A673 (cell line): ENCODE measurements at regions not wholly inside any gene's neighbourhood (a gene's known extent, or its start where the extent isn't known, plus 50 kb on each side); places are given as distances from the start of the nearest gene placed in this dataset.

Experiments
- BruUV-seq: library from RNA; stranded (reverse); fragments of 400-500 nt; replicated peaks from 2 replicates; lab custom pipeline; 2021; lab: Mats Ljungman, UMichigan
- CTCF ChIA-PET: fragments of 300-600 bp; sonication (Branson Sonifier 250); formaldehyde crosslinking; loops from one replicate; lab custom pipeline; 2022; ENCODE audit warnings: antibody characterized with exemption; lab: Charles Lee
- POLR2A ChIA-PET: fragments of 300-600 bp; sonication (Branson Sonifier 250); formaldehyde crosslinking; loops from one replicate; lab custom pipeline; 2022; ENCODE audit warnings: antibody characterized with exemption; ENCODE audit not compliant: low non-redundant PET; lab: Charles Lee
- DNase-seq: peaks from one replicate; pipeline ENCODE4 v3.0.0-alpha.2; 2015; ENCODE audit warnings: low spot score
- H3K27ac ChIP-seq: fragments of 200-600 bp; sonication (generic); 2 replicates; pipeline ENCODE4 v1.5.1; 2016; ENCODE audit warnings: mixed run types, low read depth, mild to moderate bottlenecking, mixed read lengths, antibody characterized with exemption, low read length; ENCODE audit not compliant: poor library complexity, severe bottlenecking
- H3K27me3 ChIP-seq: fragments of 200-600 bp; sonication (generic); replicated peaks from 2 replicates; pipeline ENCODE4 v1.6.1; 2017; ENCODE audit warnings: mixed run types, low read depth, mild to moderate bottlenecking, mixed read lengths, antibody characterized with exemption, low read length; ENCODE audit not compliant: insufficient read depth, poor library complexity
- H3K36me3 ChIP-seq: fragments of 200-600 bp; sonication (generic); 2 replicates; pipeline ENCODE4 v1.6.1; 2016; ENCODE audit warnings: mixed run types, mild to moderate bottlenecking, mixed read lengths, antibody characterized with exemption, low read length; ENCODE audit not compliant: insufficient read depth, poor library complexity, severe bottlenecking
- H3K4me1 ChIP-seq: fragments of 200-600 bp; sonication (generic); 2 replicates; pipeline ENCODE4 v1.6.1; 2017; ENCODE audit warnings: mixed run types, mild to moderate bottlenecking, mixed read lengths, antibody characterized with exemption, low read length; ENCODE audit not compliant: insufficient read depth, poor library complexity, severe bottlenecking
- H3K4me3 ChIP-seq: fragments of 200-600 bp; sonication (generic); 2 replicates; pipeline ENCODE4 v1.5.1; 2016; ENCODE audit warnings: low read depth, mixed run types, mild to moderate bottlenecking, mixed read lengths, low read length; ENCODE audit not compliant: poor library complexity, severe bottlenecking
- H3K9me3 ChIP-seq: fragments of 200-600 bp; sonication (generic); 2 replicates; pipeline ENCODE4 v1.6.1; 2016; ENCODE audit warnings: mixed run types, low read depth, mild to moderate bottlenecking, mixed read lengths, antibody characterized with exemption, low read length; ENCODE audit not compliant: poor library complexity, severe bottlenecking
- CTCF ChIP-seq: fragments of 300-800, 200-600 bp; sonication (generic); conservative IDR thresholded peaks from 2 replicates; pipeline ENCODE4 v1.5.1; 2017; ENCODE audit warnings: low read depth, mild to moderate bottlenecking, antibody characterized with exemption, low read length, moderate library complexity, mixed read lengths
- EZH2 ChIP-seq: fragments of 200-600 bp; sonication (generic); IDR thresholded peaks from 2 replicates; pipeline ENCODE4 v1.6.1; 2017; ENCODE audit warnings: borderline replicate concordance, low read depth, mild to moderate bottlenecking, mixed read lengths, antibody characterized with exemption, low read length; ENCODE audit not compliant: poor library complexity, severe bottlenecking
- intact Hi-C: fragments of 100-400 bp; cut with micrococcal nuclease; formaldehyde crosslinking; loops from one replicate; pipeline ENCODE4 v1.10.0; 2022; ENCODE audit not compliant: unreplicated experiment

- H3K27me3 ChIP-seq: no peaks in the 10 kb centered on the region
- no peaks in the 10 kb centered on the region for H3K9me3 ChIP-seq
- TF ChIP-seq EZH2: no peak
- no peak for TF ChIP-seq CTCF
- no peak for DNase-seq
- CTCF ChIA-PET: no interaction called here
- intact Hi-C loops: no loop called here
- no peaks in the 10 kb centered on the region for H3K4me1 ChIP-seq
- H3K36me3 ChIP-seq: no peaks in the 10 kb centered on the region
- BruUV-seq: no TSS peak
- POLR2A ChIA-PET: interaction anchor here (0.6 kb wide), 1 partner anchor 558 kb away, joined by 3 read pairs; no protein-coding TSS in a partner anchor
- H3K27ac ChIP-seq: no peak overlapping the region
- H3K4me3 ChIP-seq: no peak overlapping the region
These were observed 471.2 kb upstream of the PRICKLE1 start for GRCh38 chr12:43060742-43061141.

- TF ChIP-seq EZH2 (no peak), CTCF (no peak)
- BruUV-seq: no TSS peak
- Histone ChIP-seq H3K36me3 (no peaks in the 10 kb centered on the region), H3K4me1 (no peaks in the 10 kb centered on the region), H3K27me3 (no peaks in the 10 kb centered on the region), H3K9me3 (no peaks in the 10 kb centered on the region), H3K4me3 (no peak overlapping the region), H3K27ac (no peak overlapping the region)
- POLR2A ChIA-PET: no interaction called here
- intact Hi-C loops: no loop called here
- no peak for DNase-seq
- CTCF ChIA-PET: no interaction called here
These were observed 469.1 kb upstream of the PRICKLE1 start for GRCh38 chr12:43058616-43059015.

GRCh38 chr12:43057566-43057965 is 468.0 kb upstream of the PRICKLE1 start:
- H3K9me3 ChIP-seq: no peaks in the 10 kb centered on the region
- CTCF ChIA-PET: no interaction called here

More at GRCh38 chr12:43057566-43057965, 468.0 kb upstream of the PRICKLE1 start:
- BruUV-seq: no TSS peak
- POLR2A ChIA-PET: no interaction called here
- no peak for DNase-seq
- Histone ChIP-seq H3K4me1 (no peaks in the 10 kb centered on the region), H3K4me3 (no peak overlapping the region), H3K27me3 (no peaks in the 10 kb centered on the region), H3K27ac (no peak overlapping the region), H3K36me3 (no peaks in the 10 kb centered on the region)
- TF ChIP-seq EZH2 (no peak), CTCF (no peak)
- intact Hi-C loops: no loop called here
